ENCODE measurements at regions not wholly inside any gene's neighbourhood (a gene's known extent, or its start where the extent isn't known, plus 50 kb on each side); places are given as distances from the start of the nearest gene placed in this dataset.

DNA sequence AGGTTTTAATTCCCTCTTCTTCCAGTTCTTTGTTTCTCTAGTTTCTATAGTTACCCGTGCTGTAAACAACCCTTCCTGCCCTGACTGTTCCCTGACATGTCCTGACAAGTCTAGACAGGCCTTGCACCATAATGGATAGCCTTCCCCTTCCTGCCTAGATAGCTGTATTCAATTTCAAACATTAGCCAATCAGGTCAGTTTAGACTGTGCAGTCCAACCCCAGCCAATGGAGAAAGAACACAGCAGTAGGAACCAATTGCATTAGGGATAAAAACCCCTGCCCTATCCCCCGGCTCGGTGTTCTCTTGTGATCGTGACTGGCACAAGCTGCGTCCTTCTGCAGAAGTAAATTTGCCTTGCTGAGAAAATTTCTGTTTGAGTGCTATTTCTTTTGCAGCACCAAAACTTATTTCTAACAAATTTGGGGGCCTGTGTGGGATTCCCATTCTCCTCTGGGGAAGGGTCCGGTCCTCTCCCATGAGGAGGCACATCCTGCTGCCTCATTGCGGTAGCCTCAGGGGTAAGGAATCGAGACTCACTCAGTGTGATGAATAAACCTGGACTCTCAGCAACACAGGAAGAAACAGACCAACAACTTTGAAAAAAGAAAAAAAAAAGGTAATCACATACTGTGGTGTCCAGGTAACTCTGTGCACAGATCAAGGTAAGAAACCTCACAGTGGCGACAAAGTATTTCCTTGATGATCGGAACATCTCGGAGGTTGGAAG lies 248.7 kb upstream of the ECI2 start:
- intact Hi-C loops (cut with DNase I; ENCODE audit: low total_unique reads), result loop anchor here (10.0 kb wide), 1 partner anchor 899 kb away; no protein-coding TSS in a partner anchor
- Histone ChIP-seq H3K36me3 (no peaks in the 10 kb centered on the region), H3K4me3 (no peak overlapping the region), H3K27me3 (no peaks in the 10 kb centered on the region), H3K27ac (no peak overlapping the region), H3K9me3 (peaks cover 11 to 18% of the 10 kb centered on the region in 2 donors), H3K4me1 (no peaks in the 10 kb centered on the region)
- no peak for DNase-seq (ENCODE audit: low spot score in 2 of 2)
- no peak for TF ChIP-seq POLR2A (IDR thresholded peaks at IDR 0.05)
- TF ChIP-seq, protein P1, sequence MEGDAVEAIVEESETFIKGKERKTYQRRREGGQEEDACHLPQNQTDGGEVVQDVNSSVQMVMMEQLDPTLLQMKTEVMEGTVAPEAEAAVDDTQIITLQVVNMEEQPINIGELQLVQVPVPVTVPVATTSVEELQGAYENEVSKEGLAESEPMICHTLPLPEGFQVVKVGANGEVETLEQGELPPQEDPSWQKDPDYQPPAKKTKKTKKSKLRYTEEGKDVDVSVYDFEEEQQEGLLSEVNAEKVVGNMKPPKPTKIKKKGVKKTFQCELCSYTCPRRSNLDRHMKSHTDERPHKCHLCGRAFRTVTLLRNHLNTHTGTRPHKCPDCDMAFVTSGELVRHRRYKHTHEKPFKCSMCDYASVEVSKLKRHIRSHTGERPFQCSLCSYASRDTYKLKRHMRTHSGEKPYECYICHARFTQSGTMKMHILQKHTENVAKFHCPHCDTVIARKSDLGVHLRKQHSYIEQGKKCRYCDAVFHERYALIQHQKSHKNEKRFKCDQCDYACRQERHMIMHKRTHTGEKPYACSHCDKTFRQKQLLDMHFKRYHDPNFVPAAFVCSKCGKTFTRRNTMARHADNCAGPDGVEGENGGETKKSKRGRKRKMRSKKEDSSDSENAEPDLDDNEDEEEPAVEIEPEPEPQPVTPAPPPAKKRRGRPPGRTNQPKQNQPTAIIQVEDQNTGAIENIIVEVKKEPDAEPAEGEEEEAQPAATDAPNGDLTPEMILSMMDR (IDR thresholded peaks at IDR 0.05), result no peak
- TF ChIP-seq POLR2AphosphoS5 (IDR thresholded peaks at IDR 0.05), result no peak

DNA sequence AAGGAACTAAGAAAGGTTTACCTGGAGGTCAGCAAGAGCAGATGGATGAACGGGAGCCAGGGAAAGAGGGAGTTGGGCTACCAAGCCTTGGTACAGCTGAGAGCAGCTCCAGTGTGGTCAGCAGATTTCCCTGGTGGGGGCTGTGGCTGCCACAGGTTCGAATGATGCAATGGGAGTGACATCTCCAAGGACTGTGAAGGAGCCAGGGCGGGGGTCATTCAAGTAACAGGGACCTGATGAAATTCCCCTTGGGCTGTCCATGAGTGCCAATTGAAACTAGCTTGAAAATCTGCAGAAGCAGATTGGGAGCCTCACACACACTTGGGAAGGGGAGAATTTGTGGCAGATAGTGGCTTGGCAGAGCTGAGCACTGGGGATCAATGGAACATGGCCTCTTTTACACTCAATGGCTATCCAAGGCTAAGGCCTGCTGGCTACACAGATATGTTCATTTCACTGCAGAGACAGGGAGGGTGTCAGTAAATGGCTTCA lies 247.0 kb upstream of the ECI2 start:
- no peak for DNase-seq (ENCODE audit: low spot score in 2 of 2)
- intact Hi-C loops (cut with DNase I; ENCODE audit: low total_unique reads), result loop anchor here (10.0 kb wide), 1 partner anchor 898 kb away; no protein-coding TSS in a partner anchor
- Histone ChIP-seq H3K27ac (no peak overlapping the region), H3K36me3 (no peaks in the 10 kb centered on the region), H3K4me3 (no peak overlapping the region), H3K27me3 (no peaks in the 10 kb centered on the region), H3K4me1 (no peaks in the 10 kb centered on the region), H3K9me3 (peaks cover 11 to 18% of the 10 kb centered on the region in 2 donors)
- TF ChIP-seq, protein P1 (IDR thresholded peaks at IDR 0.05), result no peak

DNA sequence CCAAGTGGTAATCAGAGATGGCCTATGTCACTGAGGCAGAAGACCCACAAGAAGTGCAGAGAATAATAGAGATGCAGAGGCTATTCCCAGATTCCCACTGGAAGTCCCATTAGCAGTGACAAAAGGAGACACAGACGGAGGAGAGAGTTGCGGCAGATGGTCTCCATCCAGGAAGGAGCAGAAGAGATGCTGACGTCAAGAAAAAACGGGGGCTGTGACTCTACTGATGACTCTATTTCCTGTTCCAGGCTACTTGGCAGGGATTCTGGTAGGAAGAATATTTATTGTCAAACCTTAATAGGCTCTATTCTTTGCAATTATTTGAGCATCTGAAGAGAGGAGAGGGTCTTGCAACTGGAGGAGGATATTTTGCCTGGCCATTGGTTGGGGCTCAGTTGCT lies 246.0 kb upstream of the ECI2 start:
- Histone ChIP-seq H3K4me1 (no peaks in the 10 kb centered on the region), H3K9me3 (peaks cover 11 to 18% of the 10 kb centered on the region in 2 donors), H3K36me3 (no peaks in the 10 kb centered on the region), H3K27me3 (no peaks in the 10 kb centered on the region), H3K27ac (no peak overlapping the region), H3K4me3 (no peak overlapping the region)
- intact Hi-C loops (cut with DNase I; ENCODE audit: low total_unique reads), result loop anchor here (10.0 kb wide), 1 partner anchor 897 kb away; no protein-coding TSS in a partner anchor
- DNase-seq (ENCODE audit: low spot score in 2 of 2), result no peak
- TF ChIP-seq, protein P1 (IDR thresholded peaks at IDR 0.05), result no peak
- TF ChIP-seq POLR2A (IDR thresholded peaks at IDR 0.05) (no peak), POLR2AphosphoS5 (IDR thresholded peaks at IDR 0.05) (no peak)

DNA sequence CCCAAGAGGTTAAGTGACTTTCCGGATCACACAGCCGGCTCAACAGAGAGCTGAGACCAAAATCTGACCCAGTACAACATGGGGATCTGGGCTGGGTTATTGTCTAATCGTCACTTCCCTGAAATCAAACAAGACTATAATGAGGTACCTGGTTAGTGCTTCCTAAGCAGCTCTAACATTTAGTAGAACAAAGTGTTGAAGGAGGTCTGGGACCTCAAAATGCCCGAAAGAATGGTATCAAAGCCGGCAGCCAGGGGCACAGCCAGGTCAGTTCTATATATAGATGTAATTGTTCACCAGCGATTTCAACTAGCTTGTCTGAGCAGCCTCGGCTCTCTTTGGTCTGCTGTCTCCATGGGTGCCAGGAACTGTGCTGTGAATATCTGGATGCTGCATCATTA lies 245.5 kb upstream of the ECI2 start:
- Histone ChIP-seq H3K4me3 (no peak overlapping the region), H3K27me3 (no peaks in the 10 kb centered on the region), H3K4me1 (no peaks in the 10 kb centered on the region), H3K36me3 (no peaks in the 10 kb centered on the region), H3K27ac (no peak overlapping the region), H3K9me3 (peaks cover 11 to 18% of the 10 kb centered on the region in 2 donors)
- TF ChIP-seq POLR2A (IDR thresholded peaks at IDR 0.05) (no peak), POLR2AphosphoS5 (IDR thresholded peaks at IDR 0.05) (no peak)
- TF ChIP-seq, protein P1 (IDR thresholded peaks at IDR 0.05), result no peak
- DNase-seq (ENCODE audit: low spot score in 2 of 2), result no peak
- intact Hi-C loops (cut with DNase I; ENCODE audit: low total_unique reads), result loop anchor here (10.0 kb wide), 1 partner anchor 896 kb away; no protein-coding TSS in a partner anchor

DNA sequence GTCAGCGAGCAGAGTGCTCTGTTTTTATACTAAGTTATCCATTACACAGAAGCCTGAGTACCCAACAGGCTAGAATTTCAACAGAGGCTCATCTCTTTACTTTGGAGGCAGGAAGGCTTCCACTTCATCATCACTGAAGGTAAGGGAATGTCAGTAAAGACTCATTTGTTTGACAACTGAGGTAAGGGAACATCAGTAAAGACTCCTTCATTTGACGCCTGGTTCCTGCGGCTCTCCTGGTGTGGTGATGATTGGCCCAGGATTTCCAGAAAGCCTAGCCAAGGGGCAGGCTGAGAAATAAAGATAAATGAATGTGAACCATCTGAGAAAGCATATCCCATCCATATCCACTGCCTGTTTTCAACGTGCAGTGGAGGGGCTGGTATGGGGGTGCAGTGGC lies 244.6 kb upstream of the ECI2 start:
- no peaks in the 10 kb centered on the region for H3K27me3 ChIP-seq
- H3K4me3 ChIP-seq, result no peak overlapping the region
- no peak overlapping the region for H3K27ac ChIP-seq
- intact Hi-C loops (cut with DNase I; ENCODE audit: low total_unique reads), result loop anchor here (10.0 kb wide), 1 partner anchor 895 kb away; no protein-coding TSS in a partner anchor
- TF ChIP-seq POLR2A (IDR thresholded peaks at IDR 0.05) (no peak), POLR2AphosphoS5 (IDR thresholded peaks at IDR 0.05) (no peak)
- TF ChIP-seq, protein P1 (IDR thresholded peaks at IDR 0.05), result no peak
- peaks cover 10 to 18% of the 10 kb centered on the region in 2 donors for H3K9me3 ChIP-seq
- no peak for DNase-seq (ENCODE audit: low spot score in 2 of 2)
- no peaks in the 10 kb centered on the region for H3K4me1 ChIP-seq
- H3K36me3 ChIP-seq, result no peaks in the 10 kb centered on the region

All from breast epithelium (tissue), 4 donors.